Neural crest cell (in vitro differentiated cells): ENCODE measurements at regions not wholly inside any gene's neighbourhood (a gene's known extent, or its start where the extent isn't known, plus 50 kb on each side); places are given as distances from the start of the nearest gene placed in this dataset.

Experiments used
- DNase-seq: peaks from one replicate; pipeline ENCODE4 v3.0.0; 2021; ENCODE audit warnings: low read depth, mixed read lengths, low spot score
- H3K27ac Mint-ChIP-seq: one replicate; pipeline ENCODE4 v1.8.0; 2021; ENCODE audit warnings: mild to moderate bottlenecking, mixed read lengths; ENCODE audit not compliant: unreplicated experiment
- H3K27me3 Mint-ChIP-seq: 2 replicates; pipeline ENCODE4 v1.8.0; 2021; ENCODE audit warnings: low read depth, mild to moderate bottlenecking, mixed read lengths
- H3K36me3 Mint-ChIP-seq: 2 replicates; pipeline ENCODE4 v1.8.0; 2021; ENCODE audit warnings: low read depth, mild to moderate bottlenecking, mixed read lengths
- H3K4me1 Mint-ChIP-seq: 2 replicates; pipeline ENCODE4 v1.8.0; 2021; ENCODE audit warnings: mixed read lengths
- H3K4me3 Mint-ChIP-seq: one replicate; pipeline ENCODE4 v1.8.0; 2021; ENCODE audit warnings: mild to moderate bottlenecking, mixed read lengths
- H3K9me3 Mint-ChIP-seq: 2 replicates; pipeline ENCODE4 v1.8.0; 2021; ENCODE audit warnings: mixed read lengths
- TF ChIP-seq, protein P1 (sequence below): fragments of 200-600 bp; sonication (generic); conservative IDR thresholded peaks from 2 replicates; pipeline ENCODE4 v1.5.0; 2021; ENCODE audit warnings: antibody characterized with exemption, mild to moderate bottlenecking

DNA sequence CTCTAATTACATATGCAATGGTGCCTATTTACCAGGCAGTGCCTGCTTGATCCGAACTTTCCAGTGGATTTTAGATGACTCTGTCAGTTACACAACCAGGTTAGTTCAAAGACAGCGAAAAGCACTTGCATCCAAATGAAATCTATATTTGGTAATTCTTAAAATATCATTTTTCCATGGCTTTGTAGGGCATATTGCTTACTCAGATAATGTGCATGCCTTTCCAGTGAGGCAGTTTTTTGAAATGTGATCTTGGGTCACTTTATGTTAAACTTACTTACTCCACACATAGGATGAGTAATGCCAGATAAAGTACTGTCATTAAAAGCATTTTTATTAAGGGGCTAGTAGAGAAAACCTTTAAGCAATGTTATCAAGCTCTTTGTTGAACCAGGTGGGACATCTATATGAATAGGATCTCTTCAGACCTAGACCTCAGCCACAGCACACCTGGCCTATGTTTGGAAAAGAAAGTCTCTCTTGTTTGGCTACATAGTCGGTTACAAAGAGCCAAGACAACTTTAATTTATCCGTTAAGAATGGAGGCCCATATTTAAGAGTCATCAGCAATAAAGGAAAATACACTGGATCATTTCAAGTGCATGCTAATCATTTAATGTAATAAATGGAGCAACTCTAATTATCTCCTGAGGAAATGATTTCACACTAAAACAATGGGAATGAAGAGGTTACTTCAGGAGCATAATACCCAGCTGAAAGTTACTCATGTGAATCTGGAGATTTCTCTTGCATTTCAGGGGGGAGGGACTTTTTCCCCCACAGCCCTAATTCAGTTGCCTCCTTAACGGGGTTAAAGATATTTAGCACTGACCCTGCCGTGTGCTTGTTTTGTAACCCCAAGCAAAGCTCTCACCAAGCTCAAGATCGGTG, 56.3 kb upstream of the TMCO5A start:
- H3K27ac Mint-ChIP-seq, result no peak overlapping the region

DNA sequence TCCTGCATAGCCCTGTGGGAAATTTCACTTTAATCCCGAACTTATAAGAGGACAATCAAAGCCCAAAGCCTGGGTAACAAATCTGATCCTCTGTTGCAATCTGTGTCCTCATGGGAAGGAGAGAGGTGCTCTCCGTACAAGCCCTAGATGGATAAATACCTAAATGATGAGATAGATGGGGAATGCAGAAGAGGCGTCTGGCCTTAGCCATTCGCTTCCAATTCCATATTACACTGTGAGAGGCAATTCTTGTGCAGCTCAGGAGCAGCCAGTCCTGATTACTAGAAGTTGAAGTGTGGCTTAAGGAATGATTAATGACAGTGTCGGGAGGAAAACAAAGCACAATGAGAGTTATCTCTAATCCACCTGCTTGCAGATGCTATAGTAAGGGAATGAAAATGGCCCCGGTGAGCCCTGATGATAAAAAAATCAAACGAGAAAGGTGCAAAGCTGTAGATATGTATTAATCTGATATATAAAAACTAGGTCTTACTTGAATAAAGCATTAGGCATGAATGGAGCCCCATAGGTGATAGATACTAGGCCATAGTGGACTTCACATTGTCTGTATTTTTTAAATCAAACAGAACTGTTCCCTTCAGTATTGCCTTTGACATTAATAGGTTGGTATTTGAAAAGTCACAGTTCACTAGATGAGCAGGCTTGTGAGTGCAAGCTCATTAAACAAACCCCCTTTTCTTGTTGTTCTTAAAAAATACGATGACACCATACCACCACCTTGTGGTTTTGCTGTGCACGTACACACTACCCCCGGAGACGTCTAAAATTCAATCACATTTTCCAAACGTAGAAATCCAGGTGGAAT, 54.2 kb upstream of the TMCO5A start:
- TF ChIP-seq, protein P1, sequence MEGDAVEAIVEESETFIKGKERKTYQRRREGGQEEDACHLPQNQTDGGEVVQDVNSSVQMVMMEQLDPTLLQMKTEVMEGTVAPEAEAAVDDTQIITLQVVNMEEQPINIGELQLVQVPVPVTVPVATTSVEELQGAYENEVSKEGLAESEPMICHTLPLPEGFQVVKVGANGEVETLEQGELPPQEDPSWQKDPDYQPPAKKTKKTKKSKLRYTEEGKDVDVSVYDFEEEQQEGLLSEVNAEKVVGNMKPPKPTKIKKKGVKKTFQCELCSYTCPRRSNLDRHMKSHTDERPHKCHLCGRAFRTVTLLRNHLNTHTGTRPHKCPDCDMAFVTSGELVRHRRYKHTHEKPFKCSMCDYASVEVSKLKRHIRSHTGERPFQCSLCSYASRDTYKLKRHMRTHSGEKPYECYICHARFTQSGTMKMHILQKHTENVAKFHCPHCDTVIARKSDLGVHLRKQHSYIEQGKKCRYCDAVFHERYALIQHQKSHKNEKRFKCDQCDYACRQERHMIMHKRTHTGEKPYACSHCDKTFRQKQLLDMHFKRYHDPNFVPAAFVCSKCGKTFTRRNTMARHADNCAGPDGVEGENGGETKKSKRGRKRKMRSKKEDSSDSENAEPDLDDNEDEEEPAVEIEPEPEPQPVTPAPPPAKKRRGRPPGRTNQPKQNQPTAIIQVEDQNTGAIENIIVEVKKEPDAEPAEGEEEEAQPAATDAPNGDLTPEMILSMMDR, result peak; percentile 90
- peaks cover 8% of the 10 kb centered on the region for H3K4me1 Mint-ChIP-seq
- no peak overlapping the region for H3K27ac Mint-ChIP-seq
- H3K4me3 Mint-ChIP-seq, result no peak overlapping the region
- no peaks in the 10 kb centered on the region for H3K9me3 Mint-ChIP-seq
- DNase-seq, result peak; percentile 20
- H3K27me3 Mint-ChIP-seq, result peaks cover 46% of the 10 kb centered on the region
- no peaks in the 10 kb centered on the region for H3K36me3 Mint-ChIP-seq

More for the DNA sequence above, 56.3 kb upstream of the TMCO5A start:
- DNase-seq, result no peak
- no peaks in the 10 kb centered on the region for H3K9me3 Mint-ChIP-seq
- H3K36me3 Mint-ChIP-seq, result no peaks in the 10 kb centered on the region
- TF ChIP-seq, protein P1, result no peak
- H3K4me3 Mint-ChIP-seq, result no peak overlapping the region
- H3K4me1 Mint-ChIP-seq, result peaks cover 8% of the 10 kb centered on the region
- H3K27me3 Mint-ChIP-seq, result peaks cover 36% of the 10 kb centered on the region

DNA sequence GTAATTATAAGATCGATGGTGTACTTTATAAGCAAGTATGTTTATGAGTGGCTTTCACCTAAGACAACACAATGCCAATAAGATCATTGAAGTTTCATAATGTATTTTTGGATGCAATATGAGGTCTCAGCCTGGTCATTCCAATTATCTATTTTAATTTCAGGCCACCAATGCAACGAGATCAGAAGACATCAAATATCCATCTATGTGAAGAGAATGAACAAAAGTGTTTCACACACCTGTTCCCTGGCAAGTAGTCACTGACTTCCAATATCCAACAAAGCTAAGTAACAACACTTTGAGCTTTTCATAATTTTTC, 53.6 kb upstream of the TMCO5A start:
- TF ChIP-seq, protein P1, result no peak
- Mint-ChIP-seq H3K9me3 (no peaks in the 10 kb centered on the region), H3K27ac (no peak overlapping the region), H3K4me1 (peaks cover 8% of the 10 kb centered on the region), H3K36me3 (no peaks in the 10 kb centered on the region), H3K27me3 (peaks cover 44% of the 10 kb centered on the region), H3K4me3 (no peak overlapping the region)
- DNase-seq, result no peak

DNA sequence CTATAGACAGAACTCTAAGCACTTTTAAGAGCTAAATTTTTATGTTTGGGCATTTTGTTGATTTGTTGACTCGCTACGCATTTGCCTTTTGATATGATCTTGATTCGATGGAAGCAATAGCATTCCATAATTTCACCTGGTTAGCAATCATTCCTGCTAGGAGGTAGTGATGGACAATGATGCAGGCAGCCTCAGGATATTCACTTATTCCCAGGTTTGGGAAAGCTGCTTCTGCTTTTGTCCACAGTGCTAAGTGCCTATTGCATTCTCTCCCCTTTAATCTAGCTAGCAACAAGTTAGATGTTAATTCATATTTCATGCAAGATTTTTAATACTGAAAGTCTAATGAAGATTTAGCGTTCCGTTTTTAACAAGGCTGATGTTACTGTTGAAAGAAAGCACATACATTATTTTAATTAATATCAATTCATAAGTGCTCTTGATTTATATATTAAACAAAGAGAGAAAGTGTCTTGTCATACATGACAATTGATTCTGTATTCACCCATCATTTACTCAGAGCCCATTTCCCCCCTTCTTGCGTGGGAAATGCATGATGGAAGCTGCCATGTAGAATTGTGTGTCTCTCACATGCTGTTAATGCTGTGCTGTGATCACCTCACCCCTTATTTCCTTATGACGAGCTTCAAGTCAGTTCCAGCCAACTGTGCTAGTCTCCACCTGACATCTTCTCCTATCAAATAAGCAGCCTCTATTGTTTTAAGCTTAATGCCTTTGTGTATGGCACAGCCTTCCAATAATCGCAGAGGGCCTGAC, 53.0 kb upstream of the TMCO5A start:
- H3K4me1 Mint-ChIP-seq, result peaks cover 8% of the 10 kb centered on the region
- H3K4me3 Mint-ChIP-seq, result no peak overlapping the region
- TF ChIP-seq, protein P1, result no peak
- H3K27ac Mint-ChIP-seq, result no peak overlapping the region
- no peaks in the 10 kb centered on the region for H3K9me3 Mint-ChIP-seq
- no peaks in the 10 kb centered on the region for H3K36me3 Mint-ChIP-seq
- no peak for DNase-seq
- peaks cover 40% of the 10 kb centered on the region for H3K27me3 Mint-ChIP-seq

DNA sequence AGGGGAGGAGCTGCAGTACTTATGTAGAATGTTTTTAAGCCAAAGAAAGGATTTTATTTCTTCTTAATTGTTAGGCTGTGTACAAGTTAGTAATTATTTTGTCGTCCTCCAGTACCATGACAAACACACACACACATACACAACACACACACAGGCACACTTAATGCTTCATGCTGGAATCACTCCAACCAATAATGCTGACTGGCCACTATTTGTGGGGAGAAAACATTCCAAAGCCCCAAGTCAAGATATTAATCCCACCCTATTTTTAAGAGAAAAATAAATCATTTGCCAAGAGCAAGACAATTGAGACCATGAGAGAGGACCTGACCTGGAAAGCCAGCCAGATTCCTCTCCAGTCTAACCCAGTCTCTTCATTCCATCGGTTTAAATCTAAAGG, 51.8 kb upstream of the TMCO5A start:
- DNase-seq, result no peak
- TF ChIP-seq, protein P1, result no peak
- H3K4me1 Mint-ChIP-seq, result peaks cover 8% of the 10 kb centered on the region
- H3K27ac Mint-ChIP-seq, result no peak overlapping the region
- no peak overlapping the region for H3K4me3 Mint-ChIP-seq
- no peaks in the 10 kb centered on the region for H3K9me3 Mint-ChIP-seq
- no peaks in the 10 kb centered on the region for H3K36me3 Mint-ChIP-seq
- peaks cover 34% of the 10 kb centered on the region for H3K27me3 Mint-ChIP-seq
